ENCODE measurements at regions not wholly inside any gene's neighbourhood (a gene's known extent, or its start where the extent isn't known, plus 50 kb on each side); places are given as distances from the start of the nearest gene placed in this dataset.

GRCh38 chr2:172677363-172677762 lies 58.3 kb upstream of the RAPGEF4 start:
- TF ChIP-seq CTCF (IDR thresholded peaks at IDR 0.05), result no peak
- TF ChIP-seq POLR2A (IDR thresholded peaks at IDR 0.05), result no peak
- peak; percentile 37 for DNase-seq
- H3K27ac ChIP-seq, result no peak overlapping the region
- no peaks in the 10 kb centered on the region for H3K27me3 ChIP-seq
- H3K9me3 ChIP-seq, result no peaks in the 10 kb centered on the region
- H3K4me1 ChIP-seq, result no peaks in the 10 kb centered on the region
- intact Hi-C loops (cut with DNase I; ENCODE audit: low total_unique reads), result no loop called here
- H3K4me3 ChIP-seq, result no peak overlapping the region
- no peaks in the 10 kb centered on the region for H3K36me3 ChIP-seq (ENCODE audit: low read depth, missing control alignments)

- WGBS, 2 donors, result 76 to 79% methylated on average over 2 of the region's 2 CpGs
- Histone ChIP-seq H3K9me3 (no peaks in the 10 kb centered on the region), H3K27ac (no peak overlapping the region), H3K4me3 (no peak overlapping the region), H3K27me3 (no peaks in the 10 kb centered on the region), H3K4me1 (no peaks in the 10 kb centered on the region), H3K36me3 (ENCODE audit: low read depth, missing control alignments) (no peaks in the 10 kb centered on the region)
- TF ChIP-seq CTCF (IDR thresholded peaks at IDR 0.05), result no peak
- no peak for TF ChIP-seq POLR2A (IDR thresholded peaks at IDR 0.05)
- intact Hi-C loops (cut with DNase I; ENCODE audit: low total_unique reads), result no loop called here
- DNase-seq, result no peak
Measured at GRCh38 chr2:172680436-172681068, 55.1 kb upstream of the RAPGEF4 start.

DNA sequence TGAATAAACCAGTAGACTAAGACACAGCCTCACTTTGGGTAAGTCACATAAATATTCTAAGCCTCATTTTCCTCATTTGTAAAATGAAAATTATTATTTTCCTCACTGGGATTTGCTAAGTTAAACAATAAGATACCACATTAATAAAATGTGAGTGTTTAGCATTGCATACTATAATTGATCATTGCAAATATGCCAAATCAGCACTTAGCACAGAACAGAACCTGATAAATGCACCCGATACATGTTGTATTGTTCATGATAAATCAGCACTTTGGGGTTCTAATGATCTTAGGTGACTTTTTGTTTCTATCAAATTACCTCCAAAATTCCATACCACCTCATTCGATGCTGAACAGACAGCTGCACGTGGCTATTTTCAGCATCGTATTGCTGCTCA lies 50.2 kb upstream of the RAPGEF4 start:
- 80 to 93% methylated on average over 4 of the region's 4 CpGs for WGBS, 2 donors
- Histone ChIP-seq H3K27ac (no peak overlapping the region), H3K4me3 (no peak overlapping the region), H3K4me1 (no peaks in the 10 kb centered on the region), H3K36me3 (ENCODE audit: low read depth, missing control alignments) (no peaks in the 10 kb centered on the region), H3K9me3 (no peaks in the 10 kb centered on the region), H3K27me3 (no peaks in the 10 kb centered on the region)
- TF ChIP-seq CTCF (IDR thresholded peaks at IDR 0.05) (no peak), POLR2A (IDR thresholded peaks at IDR 0.05) (no peak)
- intact Hi-C loops (cut with DNase I; ENCODE audit: low total_unique reads), result no loop called here
- no peak for DNase-seq
